GM18508 (cell line): ENCODE measurements at regions not wholly inside any gene's neighbourhood (a gene's known extent, or its start where the extent isn't known, plus 50 kb on each side); places are given as distances from the start of the nearest gene placed in this dataset.

Experiments used
- ATAC-seq: cut with Tn5 transposase; IDR thresholded peaks from one replicate; pipeline ENCODE4 v1.9.1; 2021; ENCODE audit warnings: moderate number of reproducible peaks; ENCODE audit not compliant: insufficient read depth, unreplicated experiment

GRCh38 chr15:96390986-96391385 lies 60.5 kb downstream of the NR2F2 start:
- ATAC-seq = no peak

GRCh38 chr15:96392380-96393208 lies 62.1 kb downstream of the NR2F2 start:
- ATAC-seq = no peak

- ATAC-seq = no peak
Measured at GRCh38 chr15:96393209-96393513, 62.7 kb downstream of the NR2F2 start.

- no peak for ATAC-seq
Measured at GRCh38 chr15:96395687-96396086, 65.2 kb downstream of the NR2F2 start.

GRCh38 chr15:96398776-96399175 lies 68.3 kb downstream of the NR2F2 start:
- ATAC-seq = no peak

GRCh38 chr15:96402403-96402802 lies 71.9 kb downstream of the NR2F2 start:
- no peak for ATAC-seq

- ATAC-seq = no peak
Measured at GRCh38 chr15:96403071-96403470, 72.6 kb downstream of the NR2F2 start.

GRCh38 chr15:96403932-96404331 lies 73.4 kb downstream of the NR2F2 start:
- no peak for ATAC-seq

GRCh38 chr15:96404560-96404959 lies 74.1 kb downstream of the NR2F2 start:
- ATAC-seq = no peak

- ATAC-seq = no peak
Measured at GRCh38 chr15:96406291-96406690, 75.8 kb downstream of the NR2F2 start.

- ATAC-seq = no peak
Measured at GRCh38 chr15:96406701-96407100, 76.2 kb downstream of the NR2F2 start.

- ATAC-seq = no peak
Measured at GRCh38 chr15:96407482-96407881, 77.0 kb downstream of the NR2F2 start.

GRCh38 chr15:96408591-96409183 lies 78.2 kb downstream of the NR2F2 start:
- no peak for ATAC-seq

GRCh38 chr15:96409215-96410138 lies 79.0 kb downstream of the NR2F2 start:
- ATAC-seq = no peak

- ATAC-seq = no peak
Measured at GRCh38 chr15:96410175-96411055, 79.9 kb downstream of the NR2F2 start.

- no peak for ATAC-seq
Measured at GRCh38 chr15:96411056-96412031, 80.8 kb downstream of the NR2F2 start.

GRCh38 chr15:96412045-96412905 lies 81.8 kb downstream of the NR2F2 start:
- no peak for ATAC-seq

GRCh38 chr15:96412906-96413231 lies 82.4 kb downstream of the NR2F2 start:
- ATAC-seq = no peak
